ENCODE measurements at regions not wholly inside any gene's neighbourhood (a gene's known extent, or its start where the extent isn't known, plus 50 kb on each side); places are given as distances from the start of the nearest gene placed in this dataset.

DNA sequence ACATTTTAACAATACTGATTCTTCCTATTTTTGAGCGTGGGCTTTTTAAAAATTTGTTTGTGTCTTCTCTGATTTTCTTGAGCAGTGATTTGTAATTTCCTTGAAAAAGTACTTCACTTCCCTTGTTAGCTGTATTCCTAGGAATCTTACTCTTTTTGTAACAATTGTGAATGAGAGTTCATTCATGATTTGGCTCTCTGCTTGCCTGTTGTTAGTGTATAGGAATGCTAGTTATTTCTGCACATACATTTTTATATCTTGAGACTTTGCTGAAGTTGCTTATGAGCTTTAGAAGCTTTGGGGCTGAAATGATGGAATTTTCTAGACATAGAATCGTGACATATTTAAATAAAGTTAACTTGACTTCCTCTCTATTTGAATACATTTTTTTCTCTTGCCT, 582.8 kb upstream of the BCHE start:
- no peaks in the 10 kb centered on the region for H3K27me3 ChIP-seq (ENCODE audit: control insufficient read depth, low read length)
- TF ChIP-seq, protein P1, sequence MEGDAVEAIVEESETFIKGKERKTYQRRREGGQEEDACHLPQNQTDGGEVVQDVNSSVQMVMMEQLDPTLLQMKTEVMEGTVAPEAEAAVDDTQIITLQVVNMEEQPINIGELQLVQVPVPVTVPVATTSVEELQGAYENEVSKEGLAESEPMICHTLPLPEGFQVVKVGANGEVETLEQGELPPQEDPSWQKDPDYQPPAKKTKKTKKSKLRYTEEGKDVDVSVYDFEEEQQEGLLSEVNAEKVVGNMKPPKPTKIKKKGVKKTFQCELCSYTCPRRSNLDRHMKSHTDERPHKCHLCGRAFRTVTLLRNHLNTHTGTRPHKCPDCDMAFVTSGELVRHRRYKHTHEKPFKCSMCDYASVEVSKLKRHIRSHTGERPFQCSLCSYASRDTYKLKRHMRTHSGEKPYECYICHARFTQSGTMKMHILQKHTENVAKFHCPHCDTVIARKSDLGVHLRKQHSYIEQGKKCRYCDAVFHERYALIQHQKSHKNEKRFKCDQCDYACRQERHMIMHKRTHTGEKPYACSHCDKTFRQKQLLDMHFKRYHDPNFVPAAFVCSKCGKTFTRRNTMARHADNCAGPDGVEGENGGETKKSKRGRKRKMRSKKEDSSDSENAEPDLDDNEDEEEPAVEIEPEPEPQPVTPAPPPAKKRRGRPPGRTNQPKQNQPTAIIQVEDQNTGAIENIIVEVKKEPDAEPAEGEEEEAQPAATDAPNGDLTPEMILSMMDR (IDR thresholded peaks at IDR 0.05; ENCODE audit: low read depth, low read length, poor library complexity, severe bottlenecking): no peak
- no peak for TF ChIP-seq EZH2phosphoT487 (IDR thresholded peaks at IDR 0.05; ENCODE audit: borderline replicate concordance, low read length)

DNA sequence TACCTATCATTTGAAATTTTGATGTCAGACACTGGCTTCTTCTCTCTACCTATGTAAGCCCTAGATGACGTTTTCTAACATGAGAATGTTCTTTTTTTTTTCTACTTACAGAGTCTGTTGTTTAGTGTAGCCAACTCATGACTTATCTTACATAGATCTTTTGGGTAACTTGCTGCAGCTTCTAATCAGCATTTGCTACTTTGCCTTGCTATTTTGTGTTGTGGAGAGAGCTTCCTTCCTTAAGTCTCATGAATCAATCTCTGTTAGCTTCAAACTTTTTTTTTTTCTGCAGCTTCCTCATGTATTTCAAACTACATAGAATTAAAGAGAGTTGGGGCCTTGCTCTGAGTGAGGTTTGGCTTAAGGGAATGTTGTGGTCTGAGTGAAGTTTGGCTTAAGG, 568.7 kb upstream of the BCHE start:
- H3K9me2 ChIP-seq (replicated peaks; ENCODE audit: control insufficient read depth, low read length): no peaks in the 10 kb centered on the region
- H3K4me2 ChIP-seq (ENCODE audit: low read length): no peak overlapping the region
- H3K4me3 ChIP-seq (ENCODE audit: low read length): no peak overlapping the region
- TF ChIP-seq EZH2phosphoT487 (IDR thresholded peaks at IDR 0.05; ENCODE audit: borderline replicate concordance, low read length): no peak
- TF ChIP-seq, protein P1 (IDR thresholded peaks at IDR 0.05; ENCODE audit: low read depth, low read length, poor library complexity, severe bottlenecking): no peak
- no peaks in the 10 kb centered on the region for H3K9me3 ChIP-seq (ENCODE audit: control insufficient read depth, insufficient read depth, low read length)
- no peaks in the 10 kb centered on the region for H4K20me1 ChIP-seq (ENCODE audit: control insufficient read depth, insufficient read depth, low read depth, low read length)
- no peak overlapping the region for H3K27ac ChIP-seq (ENCODE audit: low read depth, low read length)
- no peaks in the 10 kb centered on the region for H3K4me1 ChIP-seq (ENCODE audit: control insufficient read depth, low read length)
- H3K27me3 ChIP-seq (ENCODE audit: control insufficient read depth, low read length): no peaks in the 10 kb centered on the region
- H3K36me3 ChIP-seq (ENCODE audit: control insufficient read depth, low read length): no peaks in the 10 kb centered on the region
- H3F3A ChIP-seq (ENCODE audit: control insufficient read depth, insufficient read depth): no peaks in the 10 kb centered on the region
- H3K79me2 ChIP-seq (ENCODE audit: control insufficient read depth, low read length): no peaks in the 10 kb centered on the region

More for the DNA sequence above, 582.8 kb upstream of the BCHE start:
- Histone ChIP-seq H3K9me2 (replicated peaks; ENCODE audit: control insufficient read depth, low read length) (no peaks in the 10 kb centered on the region), H3K9me3 (ENCODE audit: control insufficient read depth, insufficient read depth, low read length) (no peaks in the 10 kb centered on the region), H3K4me3 (ENCODE audit: low read length) (no peak overlapping the region), H3K36me3 (ENCODE audit: control insufficient read depth, low read length) (no peaks in the 10 kb centered on the region), H3F3A (ENCODE audit: control insufficient read depth, insufficient read depth) (no peaks in the 10 kb centered on the region), H3K4me2 (ENCODE audit: low read length) (no peak overlapping the region), H4K20me1 (ENCODE audit: control insufficient read depth, insufficient read depth, low read depth, low read length) (no peaks in the 10 kb centered on the region), H3K79me2 (ENCODE audit: control insufficient read depth, low read length) (no peaks in the 10 kb centered on the region), H3K27ac (ENCODE audit: low read depth, low read length) (no peak overlapping the region), H3K4me1 (ENCODE audit: control insufficient read depth, low read length) (no peaks in the 10 kb centered on the region)

DNA sequence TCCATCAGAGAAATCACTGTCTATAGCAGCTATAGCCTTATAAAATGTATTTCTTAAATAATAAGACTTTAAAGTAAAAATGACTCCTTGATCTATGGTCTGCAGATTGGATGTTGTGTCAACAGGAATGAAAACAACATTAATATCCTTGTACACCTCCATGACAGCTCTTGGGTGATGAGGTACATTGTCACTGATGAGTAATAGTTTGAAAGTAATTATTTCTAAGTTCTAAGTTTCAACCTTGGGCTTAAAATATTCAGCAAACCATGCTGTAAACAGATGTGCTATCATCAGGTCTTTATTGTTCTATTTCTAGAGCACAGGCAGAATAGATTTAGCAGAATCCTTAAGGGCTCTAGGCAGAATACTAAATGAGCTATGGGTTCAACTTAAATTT, 568.2 kb upstream of the BCHE start:
- Histone ChIP-seq H3K9me2 (replicated peaks; ENCODE audit: control insufficient read depth, low read length) (no peaks in the 10 kb centered on the region), H3K27me3 (ENCODE audit: control insufficient read depth, low read length) (no peaks in the 10 kb centered on the region), H4K20me1 (ENCODE audit: control insufficient read depth, insufficient read depth, low read depth, low read length) (no peaks in the 10 kb centered on the region), H3K9me3 (ENCODE audit: control insufficient read depth, insufficient read depth, low read length) (no peaks in the 10 kb centered on the region), H3K4me3 (ENCODE audit: low read length) (no peak overlapping the region), H3K4me2 (ENCODE audit: low read length) (no peak overlapping the region), H3K36me3 (ENCODE audit: control insufficient read depth, low read length) (no peaks in the 10 kb centered on the region), H3K4me1 (ENCODE audit: control insufficient read depth, low read length) (no peaks in the 10 kb centered on the region), H3K79me2 (ENCODE audit: control insufficient read depth, low read length) (no peaks in the 10 kb centered on the region), H3F3A (ENCODE audit: control insufficient read depth, insufficient read depth) (no peaks in the 10 kb centered on the region), H3K27ac (ENCODE audit: low read depth, low read length) (no peak overlapping the region)
- TF ChIP-seq, protein P1 (IDR thresholded peaks at IDR 0.05; ENCODE audit: low read depth, low read length, poor library complexity, severe bottlenecking): no peak
- TF ChIP-seq EZH2phosphoT487 (IDR thresholded peaks at IDR 0.05; ENCODE audit: borderline replicate concordance, low read length): no peak

DNA sequence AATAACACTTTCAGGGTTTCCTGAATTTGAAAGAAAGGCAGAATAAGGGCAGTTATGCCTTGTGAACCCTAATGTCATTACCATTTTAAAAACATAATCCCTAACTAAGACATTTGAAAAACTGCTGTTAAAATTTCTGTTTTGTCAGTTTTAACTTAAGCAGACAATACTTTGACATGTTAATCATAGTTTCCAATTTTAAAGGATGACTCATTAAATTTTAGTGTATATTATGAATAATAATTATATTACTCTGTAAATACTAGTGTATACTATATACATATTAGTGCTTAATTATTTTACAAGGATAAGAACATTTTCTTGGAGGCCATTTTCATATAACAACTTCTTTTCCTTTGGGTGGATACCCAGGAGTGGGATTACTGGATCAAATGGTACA, 553.1 kb upstream of the BCHE start:
- no peaks in the 10 kb centered on the region for H3K36me3 ChIP-seq (ENCODE audit: control insufficient read depth, low read length)
- H3F3A ChIP-seq (ENCODE audit: control insufficient read depth, insufficient read depth): no peaks in the 10 kb centered on the region
- H3K27ac ChIP-seq (ENCODE audit: low read depth, low read length): no peak overlapping the region
- H3K79me2 ChIP-seq (ENCODE audit: control insufficient read depth, low read length): no peaks in the 10 kb centered on the region
- H3K9me2 ChIP-seq (replicated peaks; ENCODE audit: control insufficient read depth, low read length): no peaks in the 10 kb centered on the region
- H4K20me1 ChIP-seq (ENCODE audit: control insufficient read depth, insufficient read depth, low read depth, low read length): no peaks in the 10 kb centered on the region
- no peaks in the 10 kb centered on the region for H3K9me3 ChIP-seq (ENCODE audit: control insufficient read depth, insufficient read depth, low read length)
- H3K4me2 ChIP-seq (ENCODE audit: low read length): no peak overlapping the region
- H3K4me1 ChIP-seq (ENCODE audit: control insufficient read depth, low read length): no peaks in the 10 kb centered on the region
- no peak overlapping the region for H3K4me3 ChIP-seq (ENCODE audit: low read length)
- H3K27me3 ChIP-seq (ENCODE audit: control insufficient read depth, low read length): no peaks in the 10 kb centered on the region
- TF ChIP-seq EZH2phosphoT487 (IDR thresholded peaks at IDR 0.05; ENCODE audit: borderline replicate concordance, low read length): no peak
- TF ChIP-seq, protein P1 (IDR thresholded peaks at IDR 0.05; ENCODE audit: low read depth, low read length, poor library complexity, severe bottlenecking): no peak
